ENCODE measurements at regions not wholly inside any gene's neighbourhood (a gene's known extent, or its start where the extent isn't known, plus 50 kb on each side); places are given as distances from the start of the nearest gene placed in this dataset.
"Not testable (repeated sequence)": the region's sequence is repeated elsewhere in the genome, so short reads cannot be mapped to it uniquely, and the experiment has no call there.

DNA sequence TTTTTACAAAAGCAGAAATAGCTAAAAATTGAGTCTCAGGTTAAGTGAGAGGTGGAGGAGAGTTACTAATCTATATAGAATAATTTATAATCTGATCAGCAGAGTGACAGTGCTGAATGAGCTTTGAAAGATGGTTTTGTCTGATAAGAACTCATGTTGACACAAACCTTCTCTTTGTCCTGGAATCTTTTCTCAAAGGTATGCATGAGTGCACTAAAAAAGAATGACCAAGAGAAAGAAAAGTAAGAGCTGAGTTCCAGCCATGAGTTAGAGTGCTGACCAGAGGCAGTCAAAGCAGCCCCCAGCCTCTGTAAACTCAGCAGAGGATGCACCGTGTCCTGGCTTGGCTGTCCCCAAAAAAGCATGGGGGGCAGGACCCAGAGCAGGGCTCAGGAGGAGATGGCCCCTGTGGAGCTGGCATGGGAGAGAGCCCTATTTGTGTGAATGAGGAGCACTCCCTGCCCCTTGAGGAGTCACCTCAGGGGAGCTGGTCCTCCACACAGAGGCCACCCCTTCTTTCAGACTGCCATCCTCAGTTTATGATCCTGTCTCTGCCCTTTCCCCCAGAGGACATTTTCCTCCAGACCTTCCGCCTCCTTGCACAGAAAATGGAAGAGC lies 129.8 kb downstream of the SEC23A start:
- no peak for FAIRE-seq
- no peak for DNase-seq (ENCODE audit: insufficient read length, low spot score)

DNA sequence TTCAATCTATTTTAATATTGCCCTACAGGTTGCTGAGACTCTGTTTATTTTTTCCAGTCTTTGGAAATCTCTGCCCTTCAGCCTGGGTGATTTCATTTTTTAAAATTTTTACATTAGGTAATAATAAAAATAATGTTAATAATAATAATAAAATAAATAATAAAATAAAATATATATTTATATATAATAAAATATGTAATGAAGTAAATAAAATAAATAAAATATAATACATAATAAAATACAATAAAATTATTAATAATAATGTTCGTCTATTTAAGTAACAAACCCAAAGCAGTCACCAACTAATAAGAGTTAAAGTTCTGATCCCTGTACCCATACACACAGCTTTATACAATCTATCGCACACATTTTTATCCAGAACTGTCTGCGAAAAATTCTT lies 130.5 kb downstream of the SEC23A start:
- DNase-seq (ENCODE audit: insufficient read length, low spot score), result no peak
- no peak for FAIRE-seq

DNA sequence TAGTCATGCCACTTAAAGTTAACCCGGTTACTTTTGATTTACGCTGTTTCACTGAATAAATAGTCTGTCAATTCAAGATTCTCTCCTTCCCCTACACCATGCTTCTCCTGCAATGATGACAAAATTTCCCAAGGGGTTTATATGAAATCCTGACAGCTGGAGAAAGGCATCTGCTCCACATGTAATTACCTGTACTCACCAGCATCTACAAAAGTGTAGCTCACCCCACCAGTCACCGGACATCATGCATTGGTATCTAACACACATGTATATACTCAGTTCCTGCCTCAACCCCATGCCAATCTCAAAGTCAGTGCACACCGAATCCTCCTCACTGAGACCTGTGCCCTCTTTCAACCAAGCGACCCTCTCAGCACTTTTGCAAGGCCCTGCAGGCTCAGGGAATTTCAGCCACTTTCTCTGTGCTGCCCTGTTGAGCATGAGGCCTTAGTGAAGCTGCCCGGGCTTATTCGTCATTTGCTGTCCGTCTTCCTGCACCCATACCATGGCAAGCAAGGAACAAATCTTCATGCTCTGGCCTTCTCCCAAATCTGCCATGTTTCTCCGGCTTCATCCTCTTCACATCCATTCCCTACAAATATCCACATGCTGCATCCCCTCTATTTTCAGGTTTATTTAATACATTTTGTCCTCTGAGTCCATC lies 131.6 kb downstream of the SEC23A start:
- DNase-seq (ENCODE audit: insufficient read length, low spot score) (no peak), FAIRE-seq (no peak)

DNA sequence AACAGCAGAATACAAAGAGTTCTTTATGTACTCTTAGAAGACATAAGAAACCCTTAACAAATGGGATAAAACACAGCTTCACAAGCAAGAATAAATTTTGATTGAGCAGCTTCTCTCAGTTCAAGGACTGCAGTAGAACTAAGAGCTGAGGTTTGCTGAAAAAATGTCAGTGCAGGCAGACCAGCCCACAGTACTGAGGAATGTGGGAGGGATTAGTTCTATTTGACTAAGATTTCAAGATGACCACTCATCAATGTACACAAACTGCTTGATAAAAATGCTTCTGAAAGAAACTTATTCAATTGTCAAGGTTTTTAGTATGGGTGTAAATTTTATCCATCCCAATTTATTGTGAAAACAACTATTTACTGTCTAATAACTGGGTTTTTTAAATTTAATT lies 138.4 kb downstream of the SEC23A start:
- FAIRE-seq (no peak), DNase-seq (ENCODE audit: insufficient read length, low spot score) (no peak)

DNA sequence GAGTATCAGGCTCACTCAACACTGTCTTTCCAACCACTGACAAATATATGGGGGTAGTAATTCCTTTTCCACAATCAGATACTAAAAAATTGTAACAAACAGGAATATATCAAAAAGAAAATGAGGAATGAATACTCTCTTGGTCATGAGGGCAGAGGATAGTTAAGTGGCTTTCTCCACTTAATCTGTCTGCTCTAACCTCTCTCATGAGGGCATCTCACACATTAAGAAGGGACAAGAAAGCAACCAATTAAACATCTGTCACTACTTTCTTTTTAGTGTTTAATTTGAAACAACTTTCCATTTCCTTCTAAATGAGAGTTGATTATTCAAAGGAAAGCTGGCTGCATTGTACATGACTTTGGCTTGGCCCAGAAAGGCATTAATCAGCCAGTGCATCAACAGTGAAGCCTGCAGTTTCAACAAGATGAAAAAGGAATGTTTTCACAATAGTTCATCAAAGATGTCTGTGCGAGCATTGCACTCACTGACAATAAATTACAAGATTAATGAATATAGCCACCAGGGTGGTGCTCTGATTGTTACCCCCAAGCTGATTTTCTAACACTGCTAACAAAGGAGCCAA lies 142.0 kb downstream of the SEC23A start:
- FAIRE-seq, result no peak
- DNase-seq (ENCODE audit: insufficient read length, low spot score), result no peak

DNA sequence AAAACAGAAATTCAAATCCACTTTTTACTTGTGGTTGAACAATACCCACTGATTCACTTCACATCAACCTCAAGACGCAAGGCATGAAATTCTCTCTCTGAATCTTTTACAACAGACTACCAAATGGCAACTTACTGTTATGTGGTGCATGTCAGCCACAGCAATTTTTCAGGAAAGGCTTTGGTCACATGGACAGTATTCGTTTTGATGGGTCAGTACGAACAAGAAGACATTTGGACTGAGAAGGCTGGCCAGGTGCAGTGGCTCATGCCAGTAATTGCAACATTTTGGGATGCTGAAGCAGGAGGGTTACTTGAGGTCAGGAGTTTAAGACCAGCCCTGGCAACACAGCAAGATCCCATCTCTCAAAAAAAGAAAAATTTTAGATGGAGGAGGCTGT lies 144.0 kb downstream of the SEC23A start:
- FAIRE-seq, result no peak

DNA sequence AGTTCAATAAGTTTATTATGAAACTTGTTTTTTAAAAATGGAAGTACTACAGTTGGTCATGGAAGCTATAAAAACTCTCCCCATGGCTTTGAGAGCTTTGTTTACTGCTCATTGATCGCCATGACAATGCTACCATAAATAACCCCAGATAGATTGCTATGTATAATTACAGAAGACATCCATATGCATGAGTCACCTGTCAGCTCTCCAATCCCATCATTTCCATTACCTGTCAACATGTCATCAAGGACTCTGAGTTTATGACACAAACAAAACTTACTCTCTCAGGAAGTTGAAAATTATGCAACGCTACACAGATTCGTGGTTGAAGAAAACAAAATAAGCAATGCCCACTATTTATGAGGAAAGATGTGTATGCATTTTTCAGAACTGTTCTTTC lies 144.4 kb downstream of the SEC23A start:
- FAIRE-seq (no peak), DNase-seq (ENCODE audit: insufficient read length, low spot score) (no peak)

More for the DNA sequence above, 144.0 kb downstream of the SEC23A start:
- DNase-seq (ENCODE audit: insufficient read length, low spot score), result no peak

DNA sequence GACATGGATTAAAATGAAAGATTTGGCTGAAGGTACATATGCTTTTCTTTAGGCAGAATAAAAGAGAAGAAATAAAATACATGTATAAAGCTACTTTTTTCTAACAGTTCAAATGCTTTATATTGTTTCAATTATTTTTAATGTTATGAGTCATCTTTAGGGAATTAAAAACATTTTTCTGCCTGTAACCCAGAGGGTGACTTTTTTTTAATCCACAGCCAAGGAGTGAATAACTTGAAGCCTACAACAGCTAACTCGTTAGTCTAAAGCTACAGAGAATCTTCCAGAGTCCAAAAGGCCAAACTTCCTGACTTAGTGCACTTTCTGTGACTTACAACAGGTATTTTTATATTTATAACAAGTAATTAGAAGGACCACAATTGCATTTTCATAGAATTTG lies 151.6 kb downstream of the SEC23A start:
- no peak for FAIRE-seq
- no peak for DNase-seq (ENCODE audit: insufficient read length, low spot score)

DNA sequence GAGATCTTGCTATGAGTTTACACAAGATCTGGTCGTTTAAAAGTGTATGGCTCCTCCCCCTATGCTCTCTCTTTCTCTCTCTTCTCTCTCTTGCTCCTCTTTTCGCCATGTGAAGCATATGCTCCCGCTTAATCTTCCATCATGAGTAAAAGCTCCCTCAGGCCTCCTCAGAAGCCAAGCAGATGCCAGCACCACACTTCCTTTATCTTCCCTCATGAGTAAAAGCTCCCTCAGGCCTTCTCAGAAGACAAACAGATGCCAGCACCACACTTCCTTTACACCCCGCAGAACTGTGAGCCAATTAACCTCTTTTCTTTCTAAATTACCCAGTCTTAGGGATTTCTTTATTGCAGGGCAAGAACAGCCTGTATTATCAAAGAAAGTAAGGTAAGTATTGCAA lies 152.4 kb downstream of the SEC23A start:
- FAIRE-seq (no peak), DNase-seq (ENCODE audit: insufficient read length, low spot score) (no peak)

DNA sequence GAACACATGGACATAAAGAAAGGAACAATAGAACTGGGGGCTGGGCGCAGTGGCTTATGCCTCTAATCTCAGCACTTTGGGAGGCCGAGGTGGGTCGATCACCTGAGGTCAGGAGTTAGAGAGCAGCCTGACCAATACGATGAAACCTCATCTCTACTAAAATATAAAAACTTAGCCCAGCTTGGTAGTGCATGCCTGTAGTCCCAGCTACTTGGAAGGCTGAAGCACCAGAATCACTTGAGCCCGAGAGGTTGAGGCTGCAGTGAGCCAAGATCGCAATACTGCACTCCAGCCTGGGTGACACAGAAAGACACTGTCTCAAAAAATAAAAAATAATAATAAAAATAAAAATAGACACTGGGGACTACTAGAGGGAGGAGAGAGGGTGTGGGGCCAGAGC lies 154.5 kb downstream of the SEC23A start:
- no peak for FAIRE-seq
- DNase-seq (ENCODE audit: insufficient read length, low spot score), result no peak

DNA sequence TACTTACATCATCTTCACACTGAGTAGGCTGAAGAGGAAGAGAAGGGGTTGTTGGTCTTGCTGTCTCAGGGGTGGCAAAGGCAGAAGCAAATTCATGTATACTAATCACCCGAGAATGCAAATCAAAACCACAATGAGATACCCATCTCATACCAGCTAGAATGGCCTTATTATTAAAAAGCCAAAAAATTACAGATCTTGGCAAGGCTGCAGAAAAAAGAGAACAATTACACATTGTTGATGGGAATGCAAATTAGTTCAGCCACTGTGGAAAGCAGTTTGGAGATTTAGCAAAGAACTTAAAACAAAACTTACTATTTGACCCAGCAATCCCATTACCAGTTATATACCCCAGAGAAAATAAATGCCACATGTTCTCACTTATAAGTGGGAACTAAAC lies 154.9 kb downstream of the SEC23A start:
- FAIRE-seq, result no peak
- no peak for DNase-seq (ENCODE audit: insufficient read length, low spot score)

DNA sequence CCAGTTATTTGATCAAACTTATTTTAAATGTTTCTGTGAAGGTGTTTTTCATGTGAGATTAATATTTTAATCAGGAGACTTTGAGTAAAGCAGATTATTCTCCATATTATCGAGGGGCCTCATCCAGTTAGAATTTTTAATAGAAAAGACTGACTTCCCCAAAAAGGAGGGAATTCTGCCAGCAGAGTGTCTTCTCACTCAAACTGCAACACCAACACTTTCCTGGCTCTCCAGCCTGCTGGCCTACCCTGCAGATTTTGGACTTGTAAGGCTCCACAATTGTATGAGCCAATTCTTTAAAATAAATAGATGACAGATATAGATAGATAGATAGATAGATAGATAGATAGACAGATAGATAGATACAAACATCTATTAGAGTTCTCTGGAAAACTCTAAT lies 155.7 kb downstream of the SEC23A start:
- no peak for DNase-seq (ENCODE audit: insufficient read length, low spot score)
- FAIRE-seq, result no peak

DNA sequence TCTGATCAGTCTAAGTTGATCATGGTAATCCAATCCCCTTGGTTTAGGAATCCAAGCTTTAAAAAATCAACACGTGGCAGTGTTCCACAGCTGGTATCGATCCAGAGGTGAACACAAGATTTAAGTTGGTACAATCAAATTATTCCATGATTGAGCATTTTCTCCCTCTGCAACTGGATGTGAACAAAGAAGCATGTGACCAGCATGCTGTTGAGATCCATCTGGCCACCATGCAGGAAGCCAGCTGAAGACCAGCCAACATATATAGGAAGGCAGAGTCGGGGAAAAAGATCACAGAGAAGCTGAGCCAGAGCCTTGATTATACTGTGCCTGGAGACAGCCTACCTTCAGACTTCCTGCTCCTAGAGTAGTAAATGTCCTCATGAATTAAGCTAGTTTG lies 158.3 kb downstream of the SEC23A start:
- FAIRE-seq (no peak), DNase-seq (ENCODE audit: insufficient read length, low spot score) (no peak)

DNA sequence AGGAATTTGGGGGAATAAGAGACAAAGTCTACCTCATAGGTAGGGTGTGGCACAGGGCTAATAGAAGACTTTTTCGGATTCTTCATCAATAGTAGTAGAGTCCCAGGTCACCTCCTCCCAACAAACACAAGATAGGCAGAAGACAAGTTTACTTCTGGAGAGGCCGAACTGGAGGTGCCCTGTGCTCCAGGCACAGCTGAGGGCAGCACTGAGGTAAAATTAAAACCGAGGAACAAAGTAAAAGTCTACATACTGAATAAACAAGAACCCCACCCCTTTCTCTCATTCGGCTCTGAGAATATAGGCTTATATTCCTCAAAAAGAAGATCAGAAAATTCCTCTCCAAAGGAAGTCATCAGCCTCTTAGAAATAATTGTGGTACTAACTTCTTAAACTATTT lies 161.5 kb downstream of the SEC23A start:
- FAIRE-seq, result no peak

DNA sequence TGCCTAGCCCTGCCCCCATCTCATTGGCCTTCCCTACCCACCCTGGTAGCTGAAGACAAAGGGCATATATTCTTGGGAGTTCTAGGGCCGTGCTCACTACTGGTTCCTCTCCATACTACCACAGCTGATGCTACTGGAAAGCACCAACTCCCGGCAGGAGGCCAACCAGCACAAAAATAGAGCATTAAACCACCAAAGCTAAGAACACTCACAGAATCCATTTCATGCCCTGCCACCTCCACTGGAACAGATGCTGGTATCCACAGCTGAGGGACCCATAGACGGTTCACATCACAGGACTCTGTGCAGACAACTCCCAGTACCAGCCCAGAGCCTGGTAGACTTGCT lies 170.4 kb downstream of the SEC23A start:
- DNase-seq (ENCODE audit: insufficient read length, low spot score); FAIRE-seq: not testable (repeated sequence)

More for the DNA sequence above, 161.5 kb downstream of the SEC23A start:
- DNase-seq (ENCODE audit: insufficient read length, low spot score), result no peak

DNA sequence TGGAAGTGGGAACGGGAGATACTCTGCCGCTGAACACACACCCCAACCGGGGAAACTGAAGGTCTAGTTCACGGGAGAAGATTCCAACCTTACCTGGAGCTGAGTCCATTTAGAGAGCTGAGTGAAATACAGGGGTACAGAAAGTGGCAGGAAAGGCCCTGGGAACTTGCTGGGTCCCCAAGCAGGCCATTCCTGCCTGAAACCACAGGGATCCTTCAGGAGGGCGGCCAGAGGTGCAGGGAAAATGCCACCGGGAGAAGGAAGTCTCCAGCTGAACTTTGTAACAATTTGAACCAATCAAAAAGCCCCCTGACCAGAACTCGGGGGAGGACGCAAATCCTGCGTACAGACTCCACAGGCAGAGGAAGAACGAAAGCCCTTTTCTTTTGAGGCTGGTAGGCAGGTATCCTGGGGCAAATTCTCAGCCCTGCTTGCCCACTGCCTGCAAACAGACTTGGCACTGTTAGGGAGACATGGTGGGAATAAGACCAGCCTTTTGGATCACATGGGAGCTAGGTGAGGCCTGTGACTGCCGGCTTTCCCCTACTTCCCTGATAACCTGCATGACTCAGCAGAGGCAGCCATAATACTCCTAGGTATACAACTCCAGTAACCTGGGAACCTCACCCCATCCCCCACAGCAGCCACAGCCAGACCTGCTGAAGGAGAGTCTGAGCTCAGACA lies 170.9 kb downstream of the SEC23A start:
- DNase-seq (ENCODE audit: insufficient read length, low spot score), result no peak
- FAIRE-seq, result no peak

DNA sequence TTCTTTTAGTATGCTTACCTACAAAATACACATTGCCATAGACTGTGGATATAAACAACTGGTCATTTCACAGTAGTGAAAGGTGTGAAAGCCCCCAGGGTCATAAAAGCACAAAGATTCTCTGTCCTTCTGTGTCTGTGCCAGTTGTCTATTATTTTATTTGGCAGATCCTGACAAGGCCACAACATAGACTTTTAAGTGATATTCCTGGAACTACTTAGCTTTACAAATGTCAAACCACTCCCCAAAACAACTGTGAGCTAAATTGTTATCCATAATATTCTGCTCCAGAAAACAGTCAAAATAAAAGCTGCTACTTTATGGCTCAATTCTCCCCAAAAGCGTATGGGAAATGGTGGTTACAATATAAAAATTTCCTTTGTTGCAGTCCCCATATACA lies 172.1 kb downstream of the SEC23A start:
- no peak for FAIRE-seq
- no peak for DNase-seq (ENCODE audit: insufficient read length, low spot score)

DNA sequence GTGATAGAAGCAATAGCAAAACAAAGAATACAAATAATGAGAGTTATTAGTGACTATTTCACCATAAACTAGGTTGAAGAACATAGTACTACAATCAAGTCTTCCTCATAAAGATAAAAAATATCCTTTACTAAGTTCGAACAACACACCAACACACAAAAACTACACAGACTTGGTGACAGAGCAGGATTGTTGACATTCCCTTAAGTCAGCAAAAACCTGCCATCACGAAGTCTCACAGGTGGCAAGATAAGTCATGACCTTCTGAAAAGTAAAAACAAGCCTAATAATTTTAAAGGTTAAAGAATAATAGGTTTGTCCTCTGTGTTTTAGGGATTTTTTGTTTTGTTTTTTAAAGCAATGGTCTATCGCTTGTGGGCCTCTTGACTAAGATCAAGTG lies 173.0 kb downstream of the SEC23A start:
- FAIRE-seq (peak; percentile 42), DNase-seq (ENCODE audit: insufficient read length, low spot score) (no peak)

DNA sequence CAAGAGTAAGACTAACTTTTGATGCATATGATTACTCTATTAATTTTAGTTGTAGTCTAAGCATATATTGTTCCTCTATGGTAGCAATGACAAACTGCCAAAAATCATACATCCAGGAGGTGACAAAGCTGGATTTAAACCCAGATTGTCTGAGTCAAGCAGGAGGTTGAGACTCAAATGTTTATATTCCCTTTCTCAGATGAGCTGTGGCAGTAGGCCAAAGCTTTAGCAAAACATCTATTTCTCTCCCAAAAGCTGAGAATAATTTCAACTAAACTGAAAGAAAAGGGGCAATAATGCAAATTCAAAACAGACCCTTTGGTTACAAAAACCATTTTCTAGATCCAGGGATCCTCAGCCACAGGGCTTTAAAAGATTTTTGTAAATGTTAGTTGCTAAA lies 173.6 kb downstream of the SEC23A start:
- no peak for FAIRE-seq

DNA sequence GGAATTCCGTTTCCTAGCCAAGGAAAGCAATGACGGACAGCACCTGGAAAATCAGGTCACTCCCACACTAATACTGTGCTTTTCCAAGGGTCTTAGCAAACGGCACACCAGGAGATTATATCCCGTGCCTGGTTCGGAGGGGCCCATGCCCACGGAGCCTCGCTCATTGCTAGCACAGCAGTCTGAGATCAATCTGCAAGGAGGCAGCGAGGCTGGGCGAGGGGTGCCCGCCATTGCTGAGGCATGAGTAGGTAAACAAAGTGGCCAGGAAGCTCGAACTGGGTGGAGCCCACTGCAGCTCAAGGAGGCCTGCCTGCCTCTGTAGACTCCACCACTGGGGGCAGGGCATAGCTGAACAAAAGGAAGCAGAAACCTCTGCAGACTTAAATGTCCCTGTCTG lies 181.1 kb downstream of the SEC23A start:
- FAIRE-seq; DNase-seq (ENCODE audit: insufficient read length, low spot score): not testable (repeated sequence)

More for the DNA sequence above, 173.6 kb downstream of the SEC23A start:
- DNase-seq (ENCODE audit: insufficient read length, low spot score), result no peak

DNA sequence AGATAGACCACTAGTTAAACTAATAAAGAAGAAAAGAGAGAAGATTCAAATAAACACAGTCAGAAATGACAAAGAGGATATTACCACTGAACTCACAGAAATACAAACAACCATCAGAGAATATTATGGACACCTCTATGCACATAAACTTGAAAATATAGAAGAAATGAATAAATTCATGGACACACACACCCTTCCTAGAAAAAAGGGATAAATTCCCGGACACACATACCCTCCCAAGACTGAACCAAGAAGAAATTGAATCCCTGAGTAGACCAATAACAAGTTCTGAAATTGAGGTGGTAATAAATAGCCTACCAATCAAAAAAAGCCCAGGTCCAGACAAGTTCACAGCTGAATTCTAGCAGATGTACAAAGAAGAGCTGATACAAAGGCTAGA lies 187.9 kb downstream of the SEC23A start:
- no peak for DNase-seq (ENCODE audit: insufficient read length, low spot score)
- FAIRE-seq, result no peak

DNA sequence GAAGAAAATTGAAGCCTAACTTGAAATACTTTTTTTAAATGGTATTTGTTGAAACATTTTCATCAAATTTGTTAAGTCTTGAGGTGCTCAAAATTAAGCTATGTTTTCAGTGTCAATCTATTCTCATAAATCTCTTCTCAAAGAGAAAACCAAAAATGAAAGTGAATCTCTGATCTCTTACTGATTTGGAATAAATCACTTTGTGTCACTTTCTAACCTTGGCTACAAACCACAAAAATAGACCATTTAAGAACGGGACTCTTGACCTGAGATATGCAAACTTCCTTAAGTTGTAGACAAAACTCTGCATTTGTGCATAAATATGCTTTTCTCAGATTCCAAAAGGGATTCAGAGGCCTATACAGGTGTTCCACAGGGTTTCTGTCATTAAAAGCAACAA lies 192.9 kb downstream of the SEC23A start:
- DNase-seq (ENCODE audit: insufficient read length, low spot score), result no peak
- FAIRE-seq, result no peak

Measured in GM19239 (cell line).